H9 (cell line): ENCODE measurements at regions not wholly inside any gene's neighbourhood (a gene's known extent, or its start where the extent isn't known, plus 50 kb on each side); places are given as distances from the start of the nearest gene placed in this dataset.

Source experiments
- DNase-seq: peaks from one replicate; pipeline ENCODE4 v3.0.0-alpha.2; 2017
- H2AFZ ChIP-seq: one replicate; pipeline ENCODE4 v1.6.1; 2013; ENCODE audit warnings: mild to moderate bottlenecking, low read length, control low read depth, moderate library complexity
- H2AK5ac ChIP-seq: 2 replicates; pipeline ENCODE4 v1.6.1; 2013; ENCODE audit warnings: low read length, control low read depth, mixed read lengths; ENCODE audit not compliant: insufficient read length
- H2BK120ac ChIP-seq: one replicate; pipeline ENCODE4 v1.6.1; 2013; ENCODE audit warnings: low read depth, mild to moderate bottlenecking, low read length, control low read depth, inconsistent platforms; ENCODE audit not compliant: poor library complexity, severe bottlenecking
- H2BK12ac ChIP-seq: 2 replicates; pipeline ENCODE4 v1.6.1; 2013; ENCODE audit warnings: low read length, control low read depth, mixed read lengths, low read depth; ENCODE audit not compliant: insufficient read length
- H2BK15ac ChIP-seq: 2 replicates; pipeline ENCODE4 v1.6.1; 2013; ENCODE audit warnings: low read depth, low read length, control low read depth
- H2BK20ac ChIP-seq: one replicate; pipeline ENCODE4 v1.6.1; 2013; ENCODE audit warnings: low read depth, mild to moderate bottlenecking, low read length, control low read depth, inconsistent platforms; ENCODE audit not compliant: poor library complexity, severe bottlenecking
- H2BK5ac ChIP-seq: 2 replicates; pipeline ENCODE4 v1.6.1; 2013; ENCODE audit warnings: low read length, control low read depth, mixed read lengths; ENCODE audit not compliant: insufficient read length
- H3K14ac ChIP-seq: 2 replicates; pipeline ENCODE4 v1.6.1; 2013; ENCODE audit warnings: low read length, control low read depth; ENCODE audit not compliant: insufficient read depth
- H3K18ac ChIP-seq: 2 replicates; pipeline ENCODE4 v1.6.1; 2013; ENCODE audit warnings: low read depth, mild to moderate bottlenecking, mixed read lengths, low read length, control low read depth; ENCODE audit not compliant: insufficient read length
- H3K23ac ChIP-seq: 2 replicates; pipeline ENCODE4 v1.6.1; 2013; ENCODE audit warnings: low read length, control low read depth, mixed read lengths, low read depth; ENCODE audit not compliant: insufficient read length
- H3K23me2 ChIP-seq: 2 replicates; pipeline ENCODE4 v1.6.1; 2013; ENCODE audit warnings: low read depth, mild to moderate bottlenecking, mixed read lengths, low read length, control low read depth; ENCODE audit not compliant: insufficient read length, poor library complexity, severe bottlenecking
- H3K27ac ChIP-seq: 2 replicates; pipeline ENCODE4 v1.5.1; 2013; ENCODE audit warnings: low read length, control low read depth, mixed read lengths, low read depth; ENCODE audit not compliant: insufficient read length
- H3K27me3 ChIP-seq: 2 replicates; pipeline ENCODE4 v1.6.1; 2013; ENCODE audit warnings: low read length, control low read depth, inconsistent platforms; ENCODE audit not compliant: insufficient read depth
- H3K4ac ChIP-seq: 2 replicates; pipeline ENCODE4 v1.6.1; 2013; ENCODE audit warnings: low read depth, mild to moderate bottlenecking, control low read depth, inconsistent platforms, low read length, moderate library complexity
- H3K4me1 ChIP-seq: 2 replicates; pipeline ENCODE4 v1.6.1; 2013; ENCODE audit warnings: low read length, control low read depth, inconsistent platforms; ENCODE audit not compliant: insufficient read depth
- H3K4me2 ChIP-seq: 2 replicates; pipeline ENCODE4 v1.6.1; 2013; ENCODE audit warnings: low read length, control low read depth, mixed read lengths; ENCODE audit not compliant: insufficient read length, insufficient read depth
- H3K56ac ChIP-seq: 2 replicates; pipeline ENCODE4 v1.6.1; 2013; ENCODE audit warnings: low read depth, mild to moderate bottlenecking, mixed read lengths, low read length, control low read depth; ENCODE audit not compliant: insufficient read length
- H3K79me1 ChIP-seq: 2 replicates; pipeline ENCODE4 v1.6.1; 2013; ENCODE audit warnings: low read depth, mild to moderate bottlenecking, moderate library complexity, low read length, control low read depth, inconsistent platforms; ENCODE audit not compliant: insufficient read depth, poor library complexity, severe bottlenecking
- H3K79me2 ChIP-seq: 2 replicates; pipeline ENCODE4 v1.6.1; 2013; ENCODE audit warnings: low read length, control low read depth, inconsistent platforms; ENCODE audit not compliant: insufficient read depth
- H3K9ac ChIP-seq: 2 replicates; pipeline ENCODE4 v1.6.1; 2013; ENCODE audit warnings: low read length, control low read depth, mixed read lengths; ENCODE audit not compliant: insufficient read length; ENCODE audit errors: extremely low read depth
- H3K9me3 ChIP-seq: one replicate; pipeline ENCODE4 v1.6.1; 2013; ENCODE audit warnings: low read depth, low read length, inconsistent platforms; ENCODE audit not compliant: control insufficient read depth
- H3T11ph ChIP-seq: one replicate; pipeline ENCODE4 v1.6.1; 2013; ENCODE audit warnings: mild to moderate bottlenecking, low read length, control low read depth, inconsistent platforms
- H4K20me1 ChIP-seq: one replicate; pipeline ENCODE4 v1.6.1; 2013; ENCODE audit not compliant: control insufficient read depth, insufficient read length, insufficient read depth
- H4K5ac ChIP-seq: 2 replicates; pipeline ENCODE4 v1.6.1; 2013; ENCODE audit warnings: low read depth, mild to moderate bottlenecking, mixed read lengths, low read length, control low read depth; ENCODE audit not compliant: insufficient read length
- H4K8ac ChIP-seq: replicated peaks from 2 replicates; pipeline ENCODE4 v1.6.1; 2013; ENCODE audit warnings: low read length, control low read depth, mixed read lengths, low read depth; ENCODE audit not compliant: insufficient read length
- H4K91ac ChIP-seq: 2 replicates; pipeline ENCODE4 v1.6.1; 2013; ENCODE audit warnings: low read depth, mild to moderate bottlenecking, moderate library complexity, mixed read lengths, low read length, control low read depth; ENCODE audit not compliant: insufficient read length
- H3K27ac Mint-ChIP-seq, 3 experiments: 2 replicates in 2 of 3; 3 replicates in 1 of 3; pipeline ENCODE4 v1.8.0; 2020 to 2021; ENCODE audit warnings: mixed read lengths in 3 of 3, mild to moderate bottlenecking in 1 of 3, moderate library complexity in 1 of 3
- H3K27me3 Mint-ChIP-seq: 2 replicates; pipeline ENCODE4 v1.8.0; 2021; ENCODE audit warnings: low read depth, mild to moderate bottlenecking, moderate library complexity, mixed read lengths
- H3K36me3 Mint-ChIP-seq, 3 experiments: 2 replicates in 2 of 3; 3 replicates in 1 of 3; pipeline ENCODE4 v1.8.0; 2020 to 2021; ENCODE audit warnings: low read depth in 3 of 3, mixed read lengths in 3 of 3; ENCODE audit not compliant: insufficient read depth in 1 of 3
- H3K4me1 Mint-ChIP-seq, 2 experiments: 2 replicates each; pipeline ENCODE4 v1.8.0; 2020; ENCODE audit warnings: mixed read lengths in 2 of 2
- H3K4me3 Mint-ChIP-seq, 2 experiments: 2 replicates in 1 of 2; 3 replicates in 1 of 2; pipeline ENCODE4 v1.8.0; 2020 to 2021; ENCODE audit warnings: mild to moderate bottlenecking in 2 of 2, mixed read lengths in 2 of 2, moderate library complexity in 1 of 2
- H3K9me3 Mint-ChIP-seq, 2 experiments: 2 replicates in 1 of 2; 3 replicates in 1 of 2; pipeline ENCODE4 v1.8.0; 2020; ENCODE audit warnings: mild to moderate bottlenecking in 2 of 2, mixed read lengths in 2 of 2, moderate library complexity in 1 of 2
- TF ChIP-seq, protein P1 (sequence below): fragments of 200-600 bp; sonication (generic); conservative IDR thresholded peaks from 3 replicates; pipeline ENCODE4 v1.8.0; 2021; ENCODE audit warnings: antibody characterized with exemption, mild to moderate bottlenecking

DNA sequence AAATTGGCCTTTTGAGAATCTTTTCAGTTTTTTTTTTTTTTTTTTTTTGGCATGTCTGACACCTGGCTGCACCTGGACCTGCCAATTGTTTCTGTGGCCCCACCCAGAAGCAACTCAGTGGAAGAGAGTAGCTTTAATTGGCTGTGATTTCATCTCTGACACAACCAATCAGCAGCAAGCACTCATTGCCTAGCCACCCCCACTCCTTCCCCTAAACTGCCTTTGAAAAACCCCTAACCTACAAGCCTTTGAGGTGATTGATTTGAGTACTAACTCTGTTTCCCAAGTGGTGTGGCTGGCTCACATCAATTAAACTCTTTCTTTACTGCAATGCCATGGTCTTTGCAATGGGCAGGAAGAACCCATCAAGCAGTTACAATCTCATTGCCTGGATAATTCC, 98.2 kb upstream of the CHORDC1 start:
- Histone ChIP-seq H3K79me1 (no peaks in the 10 kb centered on the region), H3K23me2 (no peaks in the 10 kb centered on the region), H2BK12ac (no peak overlapping the region), H3K4me2 (no peak overlapping the region), H2AFZ (no peak overlapping the region), H4K5ac (no peak overlapping the region), H3K4ac (no peak overlapping the region), H2BK120ac (no peak overlapping the region), H3K56ac (no peak overlapping the region), H4K8ac (no peak overlapping the region), H3K9me3 (no peaks in the 10 kb centered on the region), H3K14ac (no peak overlapping the region), H3K27me3 (no peaks in the 10 kb centered on the region), H3K27ac (no peak overlapping the region), H2AK5ac (no peak overlapping the region), H2BK5ac (no peak overlapping the region), H3K18ac (no peak overlapping the region), H2BK20ac (no peak overlapping the region), H3K4me1 (no peaks in the 10 kb centered on the region), H4K91ac (no peak overlapping the region), H3T11ph (no peak overlapping the region), H3K23ac (no peak overlapping the region), H2BK15ac (no peak overlapping the region), H4K20me1 (no peaks in the 10 kb centered on the region), H3K9ac (no peak overlapping the region), H3K79me2 (no peaks in the 10 kb centered on the region)
- peaks cover 0 to 6% (median 0%) of the 10 kb centered on the region in 3 experiments; a peak in 1 of 7 replicates for H3K36me3 Mint-ChIP-seq
- DNase-seq = no peak
- TF ChIP-seq, protein P1, sequence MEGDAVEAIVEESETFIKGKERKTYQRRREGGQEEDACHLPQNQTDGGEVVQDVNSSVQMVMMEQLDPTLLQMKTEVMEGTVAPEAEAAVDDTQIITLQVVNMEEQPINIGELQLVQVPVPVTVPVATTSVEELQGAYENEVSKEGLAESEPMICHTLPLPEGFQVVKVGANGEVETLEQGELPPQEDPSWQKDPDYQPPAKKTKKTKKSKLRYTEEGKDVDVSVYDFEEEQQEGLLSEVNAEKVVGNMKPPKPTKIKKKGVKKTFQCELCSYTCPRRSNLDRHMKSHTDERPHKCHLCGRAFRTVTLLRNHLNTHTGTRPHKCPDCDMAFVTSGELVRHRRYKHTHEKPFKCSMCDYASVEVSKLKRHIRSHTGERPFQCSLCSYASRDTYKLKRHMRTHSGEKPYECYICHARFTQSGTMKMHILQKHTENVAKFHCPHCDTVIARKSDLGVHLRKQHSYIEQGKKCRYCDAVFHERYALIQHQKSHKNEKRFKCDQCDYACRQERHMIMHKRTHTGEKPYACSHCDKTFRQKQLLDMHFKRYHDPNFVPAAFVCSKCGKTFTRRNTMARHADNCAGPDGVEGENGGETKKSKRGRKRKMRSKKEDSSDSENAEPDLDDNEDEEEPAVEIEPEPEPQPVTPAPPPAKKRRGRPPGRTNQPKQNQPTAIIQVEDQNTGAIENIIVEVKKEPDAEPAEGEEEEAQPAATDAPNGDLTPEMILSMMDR = no peak
- no peak overlapping the region for H3K4me3 Mint-ChIP-seq
- no peak overlapping the region for H3K27ac Mint-ChIP-seq
- peaks cover 11 to 14% of the 10 kb centered on the region in 2 experiments for H3K4me1 Mint-ChIP-seq
- peaks cover 6 to 11% of the 10 kb centered on the region in 2 experiments for H3K9me3 Mint-ChIP-seq
- no peaks in the 10 kb centered on the region for H3K27me3 Mint-ChIP-seq
